Brain microvascular endothelial cell (primary cell): ENCODE measurements at regions not wholly inside any gene's neighbourhood (a gene's known extent, or its start where the extent isn't known, plus 50 kb on each side); places are given as distances from the start of the nearest gene placed in this dataset.

Experiments used
- DNase-seq: peaks from one replicate; pipeline ENCODE4 v3.0.0-alpha.2; 2020
- H3K27ac ChIP-seq: fragments of 250-450 bp; sonication (Bioruptor Pico); 2 replicates; pipeline ENCODE4 v1.5.1; 2020; ENCODE audit warnings: mild to moderate bottlenecking, moderate library complexity
- H3K27me3 ChIP-seq: fragments of 250-450 bp; sonication (Bioruptor Pico); replicated peaks from 2 replicates; pipeline ENCODE4 v1.5.1; 2020; ENCODE audit warnings: mild to moderate bottlenecking
- H3K36me3 ChIP-seq: fragments of 250-450 bp; sonication (Bioruptor Pico); replicated peaks from 2 replicates; pipeline ENCODE4 v1.5.1; 2020; ENCODE audit warnings: mild to moderate bottlenecking
- H3K4me3 ChIP-seq: 2 replicates; pipeline ENCODE4 v1.5.1; 2011; ENCODE audit warnings: low read depth, mild to moderate bottlenecking, control low read depth, low read length, moderate library complexity
- CTCF ChIP-seq: IDR thresholded peaks from 2 replicates; pipeline ENCODE4 v1.5.1; 2011; ENCODE audit warnings: low read depth, mild to moderate bottlenecking, moderate library complexity, low read length, control low read depth, inconsistent platforms; ENCODE audit errors: missing control alignments
- in situ Hi-C: cut with HindIII; loops from 2 replicates; pipeline ENCODE4 v1.10.0; 2017; ENCODE audit warnings: low sequenced_read_pairs, low pct_ligation_motif_present

GRCh38 chr9:32698706-32699277, 63.3 kb upstream of the TAF1L start:
- in situ Hi-C loops: no loop called here
- DNase-seq: no peak
- Histone ChIP-seq H3K4me3 (no peak overlapping the region), H3K36me3 (no peaks in the 10 kb centered on the region), H3K27me3 (no peaks in the 10 kb centered on the region), H3K27ac (no peak overlapping the region)
- TF ChIP-seq CTCF: no peak

- no peak overlapping the region for H3K27ac ChIP-seq
- no peaks in the 10 kb centered on the region for H3K27me3 ChIP-seq
- in situ Hi-C loops: no loop called here
- DNase-seq: no peak
- H3K36me3 ChIP-seq: no peaks in the 10 kb centered on the region
- no peak for TF ChIP-seq CTCF
- no peak overlapping the region for H3K4me3 ChIP-seq
Measured at GRCh38 chr9:32701321-32702022, 66.0 kb upstream of the TAF1L start.

GRCh38 chr9:32703635-32704034, 68.2 kb upstream of the TAF1L start:
- no peaks in the 10 kb centered on the region for H3K36me3 ChIP-seq
- no peak overlapping the region for H3K27ac ChIP-seq
- in situ Hi-C loops: no loop called here
- no peak for DNase-seq
- no peaks in the 10 kb centered on the region for H3K27me3 ChIP-seq
- H3K4me3 ChIP-seq: no peak overlapping the region
- peak; percentile 27 for TF ChIP-seq CTCF

GRCh38 chr9:32704343-32704742, 68.9 kb upstream of the TAF1L start:
- no peak overlapping the region for H3K4me3 ChIP-seq
- in situ Hi-C loops: no loop called here
- no peaks in the 10 kb centered on the region for H3K36me3 ChIP-seq
- no peak for TF ChIP-seq CTCF
- H3K27ac ChIP-seq: no peak overlapping the region
- no peaks in the 10 kb centered on the region for H3K27me3 ChIP-seq
- no peak for DNase-seq

- Histone ChIP-seq H3K27me3 (no peaks in the 10 kb centered on the region), H3K27ac (no peak overlapping the region), H3K4me3 (no peak overlapping the region), H3K36me3 (no peaks in the 10 kb centered on the region)
- in situ Hi-C loops: no loop called here
- DNase-seq: peak; percentile 14
- no peak for TF ChIP-seq CTCF
Measured at GRCh38 chr9:32705059-32705458, 69.6 kb upstream of the TAF1L start.
